ENCODE measurements at regions not wholly inside any gene's neighbourhood (a gene's known extent, or its start where the extent isn't known, plus 50 kb on each side); places are given as distances from the start of the nearest gene placed in this dataset.

DNA sequence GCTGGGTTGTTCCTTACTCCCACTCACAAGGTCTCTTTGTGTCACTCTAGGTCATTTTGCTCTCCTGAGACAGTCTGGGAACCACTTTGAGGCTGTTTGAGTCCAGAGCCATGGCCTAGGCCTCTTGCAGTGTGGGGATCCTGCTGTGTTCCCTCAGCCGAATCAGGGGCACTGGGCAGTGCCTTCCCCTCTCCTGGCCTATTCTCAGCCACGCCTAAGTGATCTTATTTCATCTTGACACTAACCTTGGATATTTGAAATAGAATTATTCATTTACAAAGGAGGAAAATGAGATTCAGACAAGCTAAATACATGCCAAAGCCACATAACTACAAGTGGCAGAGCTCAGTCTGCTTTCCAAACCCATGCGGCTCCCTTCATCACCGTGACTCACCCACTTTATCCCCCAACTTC lies 557.2 kb upstream of the TBL1XR1 start (continued):
- no peak for TF ChIP-seq PATZ1 (CRISPR knock-in tag; IDR thresholded peaks at IDR 0.05)
- no peak for TF ChIP-seq POLR2AphosphoS2 (IDR thresholded peaks at IDR 0.05; ENCODE audit: low read depth, low read length)
- TF ChIP-seq ETV6 (CRISPR knock-in tag; conservative IDR thresholded peaks at IDR 0.05), result no peak
- no peak for TF ChIP-seq EED (CRISPR knock-in tag; IDR thresholded peaks at IDR 0.05)
- no peak for TF ChIP-seq MEIS2 (CRISPR knock-in tag; IDR thresholded peaks at IDR 0.05)
- TF ChIP-seq, protein P1, sequence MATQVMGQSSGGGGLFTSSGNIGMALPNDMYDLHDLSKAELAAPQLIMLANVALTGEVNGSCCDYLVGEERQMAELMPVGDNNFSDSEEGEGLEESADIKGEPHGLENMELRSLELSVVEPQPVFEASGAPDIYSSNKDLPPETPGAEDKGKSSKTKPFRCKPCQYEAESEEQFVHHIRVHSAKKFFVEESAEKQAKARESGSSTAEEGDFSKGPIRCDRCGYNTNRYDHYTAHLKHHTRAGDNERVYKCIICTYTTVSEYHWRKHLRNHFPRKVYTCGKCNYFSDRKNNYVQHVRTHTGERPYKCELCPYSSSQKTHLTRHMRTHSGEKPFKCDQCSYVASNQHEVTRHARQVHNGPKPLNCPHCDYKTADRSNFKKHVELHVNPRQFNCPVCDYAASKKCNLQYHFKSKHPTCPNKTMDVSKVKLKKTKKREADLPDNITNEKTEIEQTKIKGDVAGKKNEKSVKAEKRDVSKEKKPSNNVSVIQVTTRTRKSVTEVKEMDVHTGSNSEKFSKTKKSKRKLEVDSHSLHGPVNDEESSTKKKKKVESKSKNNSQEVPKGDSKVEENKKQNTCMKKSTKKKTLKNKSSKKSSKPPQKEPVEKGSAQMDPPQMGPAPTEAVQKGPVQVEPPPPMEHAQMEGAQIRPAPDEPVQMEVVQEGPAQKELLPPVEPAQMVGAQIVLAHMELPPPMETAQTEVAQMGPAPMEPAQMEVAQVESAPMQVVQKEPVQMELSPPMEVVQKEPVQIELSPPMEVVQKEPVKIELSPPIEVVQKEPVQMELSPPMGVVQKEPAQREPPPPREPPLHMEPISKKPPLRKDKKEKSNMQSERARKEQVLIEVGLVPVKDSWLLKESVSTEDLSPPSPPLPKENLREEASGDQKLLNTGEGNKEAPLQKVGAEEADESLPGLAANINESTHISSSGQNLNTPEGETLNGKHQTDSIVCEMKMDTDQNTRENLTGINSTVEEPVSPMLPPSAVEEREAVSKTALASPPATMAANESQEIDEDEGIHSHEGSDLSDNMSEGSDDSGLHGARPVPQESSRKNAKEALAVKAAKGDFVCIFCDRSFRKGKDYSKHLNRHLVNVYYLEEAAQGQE (IDR thresholded peaks at IDR 0.05; ENCODE audit: borderline replicate concordance in 1 of 2, low read depth in 1 of 2, low read length in 2 of 2), result no peak

GRCh38 chr3:177758126-177758525 lies 560.8 kb upstream of the TBL1XR1 start:
- FAIRE-seq (no peak), ATAC-seq (no peak), DNase-seq (ENCODE audit: low spot score) (no peak)
- CTCF ChIA-PET (ENCODE audit: low intra/inter-chr PET ratio, low total read pairs), result no interaction called here
- Histone ChIP-seq H3K36me3 (replicated peaks in 1 of 2; ENCODE audit: control insufficient read depth in 1 of 2, insufficient read depth in 2 of 2, low read length in 2 of 2) (no peaks in the 10 kb centered on the region), H3K79me2 (ENCODE audit: insufficient read depth, low read length) (no peaks in the 10 kb centered on the region), H3K4me1 (ENCODE audit: insufficient read depth, low read length) (no peaks in the 10 kb centered on the region), H3K4me3 (replicated peaks in 1 of 3; ENCODE audit: insufficient read depth in 1 of 3, low read depth in 2 of 3, low read length in 3 of 3) (no peak overlapping the region), H3K27ac (ENCODE audit: extremely low read length, insufficient read depth, low read length) (no peak overlapping the region), H2AFZ (ENCODE audit: low read length) (no peak overlapping the region), H4K20me1 (ENCODE audit: insufficient read depth, low read length) (no peaks in the 10 kb centered on the region), H3K27me3 (ENCODE audit: control insufficient read depth in 1 of 2, insufficient read depth in 2 of 2, low read length in 2 of 2) (no peaks in the 10 kb centered on the region), H3K9me3 (ENCODE audit: low read length) (no peaks in the 10 kb centered on the region), H3K9ac (ENCODE audit: insufficient read depth, low read depth, low read length) (no peak overlapping the region), H3K4me2 (ENCODE audit: low read depth, low read length) (no peak overlapping the region)
- in situ Hi-C loops (cut with HindIII; ENCODE audit: extremely low pct_ligation_motif_present, low pct_unique_long_range_greater_than_20kb), result no loop called here
- POLR2A ChIA-PET, result no interaction called here
- WGBS (ENCODE audit: low lambda C conversion rate), result 6% methylated on average over 1 of the region's 1 CpG
- intact Hi-C loops (cut with micrococcal nuclease; ENCODE audit: unreplicated experiment), result no loop called here
- BruUV-seq (replicated peaks), result no TSS peak
- no peak for TF ChIP-seq ZFAT (CRISPR knock-in tag; conservative IDR thresholded peaks at IDR 0.05)
- TF ChIP-seq ZNF407 (CRISPR knock-in tag; IDR thresholded peaks at IDR 0.05; ENCODE audit: not compliant biosample characterization), result no peak
- no peak for TF ChIP-seq ZNF256 (CRISPR knock-in tag; conservative IDR thresholded peaks at IDR 0.05)
- TF ChIP-seq ZNF558 (CRISPR knock-in tag; IDR thresholded peaks at IDR 0.05; ENCODE audit: borderline replicate concordance), result no peak
